Superior temporal gyrus (tissue), 1 donor: ENCODE measurements at regions not wholly inside any gene's neighbourhood (a gene's known extent, or its start where the extent isn't known, plus 50 kb on each side); places are given as distances from the start of the nearest gene placed in this dataset.

Experiments used
- DNase-seq: peaks from one replicate; pipeline ENCODE4 v3.0.0-alpha.2; 2016; ENCODE audit errors: extremely low spot score

GRCh38 chr12:126084480-126084879 is 1019.2 kb downstream of the AACS start:
- DNase-seq, result no peak

- no peak for DNase-seq
Measured at GRCh38 chr12:126086242-126086641, 1021.0 kb downstream of the AACS start.

- no peak for DNase-seq
Measured at GRCh38 chr12:126087692-126088091, 1022.5 kb downstream of the AACS start.

GRCh38 chr12:126093908-126094307 is 1028.7 kb downstream of the AACS start:
- DNase-seq, result peak; percentile 29

- DNase-seq, result no peak
Measured at GRCh38 chr12:126095748-126096510, 1030.7 kb downstream of the AACS start.

GRCh38 chr12:126106706-126107105 is 1041.5 kb downstream of the AACS start:
- no peak for DNase-seq

- no peak for DNase-seq
Measured at GRCh38 chr12:126107659-126108058, 1042.4 kb downstream of the AACS start.

- DNase-seq, result no peak
Measured at GRCh38 chr12:126108247-126108646, 1043.0 kb downstream of the AACS start.

- no peak for DNase-seq
Measured at GRCh38 chr12:126112141-126112540, 1046.9 kb downstream of the AACS start.

- DNase-seq, result peak; percentile 30
Measured at GRCh38 chr12:126112849-126113248, 1047.6 kb downstream of the AACS start.

- no peak for DNase-seq
Measured at GRCh38 chr12:126114441-126114840, 1049.2 kb downstream of the AACS start.

GRCh38 chr12:126117502-126117901 is 1052.3 kb downstream of the AACS start:
- no peak for DNase-seq

- DNase-seq, result no peak
Measured at GRCh38 chr12:126139355-126139754, 1074.1 kb downstream of the AACS start.

GRCh38 chr12:126144603-126145002 is 1079.4 kb downstream of the AACS start:
- DNase-seq, result no peak

GRCh38 chr12:126147321-126147720 is 1082.1 kb downstream of the AACS start:
- no peak for DNase-seq

GRCh38 chr12:126156806-126157574 is 1091.8 kb downstream of the AACS start:
- DNase-seq, result peak; percentile 43

- DNase-seq, result no peak
Measured at GRCh38 chr12:126157575-126157966, 1092.3 kb downstream of the AACS start.

GRCh38 chr12:126159139-126159538 is 1093.9 kb downstream of the AACS start:
- DNase-seq, result no peak

- DNase-seq, result no peak
Measured at GRCh38 chr12:126160912-126161311, 1095.7 kb downstream of the AACS start.

- DNase-seq, result no peak
Measured at GRCh38 chr12:126163984-126164383, 1098.7 kb downstream of the AACS start.

- no peak for DNase-seq
Measured at GRCh38 chr12:126171937-126172559, 1106.8 kb downstream of the AACS start.

- DNase-seq, result no peak
Measured at GRCh38 chr12:126182619-126183236, 1117.5 kb downstream of the AACS start.
